ENCODE measurements at regions not wholly inside any gene's neighbourhood (a gene's known extent, or its start where the extent isn't known, plus 50 kb on each side); places are given as distances from the start of the nearest gene placed in this dataset.

DNA sequence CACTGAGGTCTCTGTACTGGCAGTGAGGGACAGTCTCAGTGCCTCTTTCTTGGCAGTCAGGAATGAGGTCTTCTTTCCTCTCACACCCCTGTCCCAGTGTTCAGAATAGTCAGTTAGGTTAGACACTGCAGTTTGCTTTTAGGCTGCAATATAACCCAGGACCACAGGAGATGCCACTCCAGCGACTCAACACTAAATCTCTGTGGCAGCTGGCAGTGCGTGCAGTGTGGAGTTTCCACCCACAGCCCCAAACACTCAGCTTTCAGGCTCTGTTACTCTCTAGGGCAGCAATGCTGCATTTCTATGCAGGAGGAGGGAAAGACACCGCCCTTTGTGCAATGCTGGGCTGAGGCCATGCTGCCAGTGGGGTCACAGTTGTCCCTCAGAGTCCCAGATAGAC lies 150.2 kb upstream of the SUCLG2 start:
- no peak for DNase-seq

DNA sequence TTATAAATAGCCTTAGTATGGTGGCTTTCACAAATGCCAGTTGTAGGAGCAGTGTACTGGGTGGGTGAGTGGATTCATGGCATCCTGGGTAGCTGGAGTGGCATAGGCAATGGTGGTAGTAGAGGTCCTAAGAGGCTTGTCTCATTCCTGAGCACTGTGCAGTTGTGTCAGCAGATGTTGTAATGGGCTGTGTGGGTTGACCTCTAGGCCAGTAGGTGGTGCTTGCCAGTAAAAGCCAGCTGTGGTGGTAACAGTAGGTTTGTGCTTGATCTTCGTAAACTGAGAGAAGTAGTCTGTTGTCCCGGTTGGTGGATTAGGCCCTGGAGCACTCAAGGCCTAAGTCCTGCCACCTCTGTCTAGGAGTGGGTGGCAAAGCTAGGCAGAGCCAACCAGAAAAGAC lies 149.7 kb upstream of the SUCLG2 start:
- Histone ChIP-seq H3K9ac (ENCODE audit: insufficient read depth in 1 of 2, low read length in 2 of 2) (no peak overlapping the region), H3K4me1 (ENCODE audit: control insufficient read depth in 5 of 5, insufficient read depth in 5 of 5, low read length in 5 of 5) (no peaks in the 10 kb centered on the region), H3K27me3 (ENCODE audit: control insufficient read depth in 3 of 3, insufficient read depth in 3 of 3, low read length in 2 of 3) (no peaks in the 10 kb centered on the region), H3K9me3 (ENCODE audit: control insufficient read depth in 4 of 4, insufficient read depth in 3 of 4, low read length in 3 of 4) (peaks cover 0 to 5% (median 0%) of the 10 kb centered on the region in 4 donors), H3K4me3 (no peak overlapping the region), H3K27ac (ENCODE audit: low read depth in 1 of 2, low read length in 1 of 2) (no peak overlapping the region), H3K36me3 (ENCODE audit: control insufficient read depth in 4 of 4, insufficient read depth in 4 of 4, low read length in 4 of 4) (no peaks in the 10 kb centered on the region)
- TF ChIP-seq, protein P1, sequence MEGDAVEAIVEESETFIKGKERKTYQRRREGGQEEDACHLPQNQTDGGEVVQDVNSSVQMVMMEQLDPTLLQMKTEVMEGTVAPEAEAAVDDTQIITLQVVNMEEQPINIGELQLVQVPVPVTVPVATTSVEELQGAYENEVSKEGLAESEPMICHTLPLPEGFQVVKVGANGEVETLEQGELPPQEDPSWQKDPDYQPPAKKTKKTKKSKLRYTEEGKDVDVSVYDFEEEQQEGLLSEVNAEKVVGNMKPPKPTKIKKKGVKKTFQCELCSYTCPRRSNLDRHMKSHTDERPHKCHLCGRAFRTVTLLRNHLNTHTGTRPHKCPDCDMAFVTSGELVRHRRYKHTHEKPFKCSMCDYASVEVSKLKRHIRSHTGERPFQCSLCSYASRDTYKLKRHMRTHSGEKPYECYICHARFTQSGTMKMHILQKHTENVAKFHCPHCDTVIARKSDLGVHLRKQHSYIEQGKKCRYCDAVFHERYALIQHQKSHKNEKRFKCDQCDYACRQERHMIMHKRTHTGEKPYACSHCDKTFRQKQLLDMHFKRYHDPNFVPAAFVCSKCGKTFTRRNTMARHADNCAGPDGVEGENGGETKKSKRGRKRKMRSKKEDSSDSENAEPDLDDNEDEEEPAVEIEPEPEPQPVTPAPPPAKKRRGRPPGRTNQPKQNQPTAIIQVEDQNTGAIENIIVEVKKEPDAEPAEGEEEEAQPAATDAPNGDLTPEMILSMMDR (IDR thresholded peaks at IDR 0.05; ENCODE audit: control extremely low read depth, extremely low read depth) = no peak
- no peak for ATAC-seq (ENCODE audit: insufficient read depth, low FRiP score)
- WGBS, 2 donors = 85 to 88% methylated on average over 2 of the region's 2 CpGs
- DNase-seq = no peak

More for the DNA sequence above, 150.2 kb upstream of the SUCLG2 start:
- WGBS, 2 donors = 91 to 93% methylated on average over 3 of the region's 3 CpGs
- Histone ChIP-seq H3K9me3 (ENCODE audit: control insufficient read depth in 4 of 4, insufficient read depth in 3 of 4, low read length in 3 of 4) (peaks cover 0 to 5% (median 0%) of the 10 kb centered on the region in 4 donors), H3K27ac (ENCODE audit: low read depth in 1 of 2, low read length in 1 of 2) (no peak overlapping the region), H3K9ac (ENCODE audit: insufficient read depth in 1 of 2, low read length in 2 of 2) (no peak overlapping the region), H3K4me1 (ENCODE audit: control insufficient read depth in 5 of 5, insufficient read depth in 5 of 5, low read length in 5 of 5) (no peaks in the 10 kb centered on the region), H3K36me3 (ENCODE audit: control insufficient read depth in 4 of 4, insufficient read depth in 4 of 4, low read length in 4 of 4) (no peaks in the 10 kb centered on the region), H3K27me3 (ENCODE audit: control insufficient read depth in 3 of 3, insufficient read depth in 3 of 3, low read length in 2 of 3) (no peaks in the 10 kb centered on the region), H3K4me3 (no peak overlapping the region)
- TF ChIP-seq, protein P1 (IDR thresholded peaks at IDR 0.05; ENCODE audit: control extremely low read depth, extremely low read depth) = no peak
- ATAC-seq (ENCODE audit: insufficient read depth, low FRiP score) = no peak

DNA sequence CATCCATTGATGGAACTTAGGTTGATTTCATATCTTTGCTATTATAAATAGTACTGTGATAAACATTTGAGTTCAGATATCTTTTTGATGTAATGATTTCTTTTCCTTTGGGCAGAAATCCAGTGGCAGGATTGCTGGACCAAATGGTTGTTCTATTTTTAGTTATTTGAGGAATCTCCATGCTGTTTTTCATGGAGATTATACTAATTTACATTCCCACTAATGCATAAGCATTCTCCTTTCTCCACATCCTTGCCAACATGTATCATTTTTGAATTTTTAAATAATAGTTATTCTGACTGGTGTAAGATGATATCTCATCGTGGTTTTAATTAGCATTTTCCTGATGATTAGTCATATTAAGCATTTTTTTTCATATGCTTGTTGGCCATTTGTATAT lies 144.0 kb upstream of the SUCLG2 start:
- DNase-seq (peak in 1 of 3 donors; percentile 21), ATAC-seq (ENCODE audit: insufficient read depth, low FRiP score) (no peak)
- WGBS, 2 donors = 36 to 65% methylated on average over 1 of the region's 1 CpG
- Histone ChIP-seq H3K9ac (ENCODE audit: insufficient read depth in 1 of 2, low read length in 2 of 2) (no peak overlapping the region), H3K4me3 (no peak overlapping the region), H3K27ac (ENCODE audit: low read depth in 1 of 2, low read length in 1 of 2) (no peak overlapping the region), H3K4me1 (ENCODE audit: control insufficient read depth in 5 of 5, insufficient read depth in 5 of 5, low read length in 5 of 5) (no peaks in the 10 kb centered on the region), H3K27me3 (ENCODE audit: control insufficient read depth in 3 of 3, insufficient read depth in 3 of 3, low read length in 2 of 3) (no peaks in the 10 kb centered on the region), H3K36me3 (ENCODE audit: control insufficient read depth in 4 of 4, insufficient read depth in 4 of 4, low read length in 4 of 4) (no peaks in the 10 kb centered on the region), H3K9me3 (ENCODE audit: control insufficient read depth in 4 of 4, insufficient read depth in 3 of 4, low read length in 3 of 4) (no peaks in the 10 kb centered on the region)
- TF ChIP-seq, protein P1 (IDR thresholded peaks at IDR 0.05; ENCODE audit: control extremely low read depth, extremely low read depth) = no peak

DNA sequence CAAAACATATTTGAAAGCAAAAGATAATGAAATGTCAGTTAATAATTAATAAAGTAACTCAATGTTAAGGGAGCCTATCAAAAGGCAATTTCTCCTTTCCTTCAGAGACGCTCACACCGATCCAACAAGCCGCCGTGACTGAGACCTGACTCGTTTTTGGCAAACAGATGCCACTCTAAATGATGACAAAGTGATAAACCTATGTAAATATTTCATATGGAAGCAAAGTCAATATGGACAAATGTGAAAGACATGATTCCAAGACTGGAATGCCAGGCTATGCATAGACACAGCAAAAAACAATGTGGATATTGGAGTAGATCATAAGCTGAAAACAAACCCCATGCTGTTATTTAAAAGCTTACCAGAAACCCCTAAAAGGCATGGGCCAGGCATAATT lies 137.2 kb upstream of the SUCLG2 start:
- no peak overlapping the region for H3K4me3 ChIP-seq
- TF ChIP-seq, protein P1 (IDR thresholded peaks at IDR 0.05; ENCODE audit: control extremely low read depth, extremely low read depth) = no peak
- H3K9ac ChIP-seq (ENCODE audit: insufficient read depth in 1 of 2, low read length in 2 of 2) = no peak overlapping the region
- H3K9me3 ChIP-seq (ENCODE audit: control insufficient read depth in 4 of 4, insufficient read depth in 3 of 4, low read length in 3 of 4) = no peaks in the 10 kb centered on the region
- no peak overlapping the region for H3K27ac ChIP-seq (ENCODE audit: low read depth in 1 of 2, low read length in 1 of 2)
- ATAC-seq (ENCODE audit: insufficient read depth, low FRiP score) (no peak), DNase-seq (no peak)
- H3K27me3 ChIP-seq (ENCODE audit: control insufficient read depth in 3 of 3, insufficient read depth in 3 of 3, low read length in 2 of 3) = no peaks in the 10 kb centered on the region
- no peaks in the 10 kb centered on the region for H3K4me1 ChIP-seq (ENCODE audit: control insufficient read depth in 5 of 5, insufficient read depth in 5 of 5, low read length in 5 of 5)
- H3K36me3 ChIP-seq (ENCODE audit: control insufficient read depth in 4 of 4, insufficient read depth in 4 of 4, low read length in 4 of 4) = peaks cover 0 to 1% (median 0%) of the 10 kb centered on the region in 4 donors
- WGBS, 2 donors = 75 to 85% methylated on average over 5 of the region's 5 CpGs
